Activated CD8-positive, alpha-beta memory T cell treated with anti-CD3 and anti-CD28 coated beads, Interleukin-2, amount 50 U/mL, for 48 hours (primary cell): ENCODE measurements at regions not wholly inside any gene's neighbourhood (a gene's known extent, or its start where the extent isn't known, plus 50 kb on each side); places are given as distances from the start of the nearest gene placed in this dataset.
"Not testable (repeated sequence)": the region's sequence is repeated elsewhere in the genome, so short reads cannot be mapped to it uniquely, and the experiment has no call there.

Source experiments
- DNase-seq: peaks from one replicate; pipeline ENCODE4 v3.0.0-alpha.2; 2020

DNA sequence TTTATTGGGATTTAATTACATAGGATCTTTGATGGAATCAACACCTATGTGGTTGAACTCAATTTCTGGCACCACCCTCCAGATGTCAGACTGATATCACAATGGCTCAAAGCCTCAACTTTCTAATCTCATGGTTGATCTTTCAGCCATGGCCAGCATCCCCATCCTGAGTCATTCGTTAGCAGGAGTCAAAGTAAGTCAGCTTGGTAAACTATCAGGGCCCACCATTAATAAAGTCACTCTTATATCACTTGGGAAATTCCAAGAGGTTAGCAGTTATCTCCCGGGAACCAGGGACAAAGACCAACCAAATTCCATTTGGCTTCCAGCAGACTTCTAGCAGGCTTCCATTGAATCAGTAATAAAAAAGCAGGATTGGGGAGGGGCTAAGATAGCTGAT, 50.7 kb upstream of the TNFSF4 start:
- no peak for DNase-seq

- DNase-seq, result no peak
These were observed 51.5 kb upstream of the TNFSF4 start for GRCh38 chr1:173258479-173259264.

DNA sequence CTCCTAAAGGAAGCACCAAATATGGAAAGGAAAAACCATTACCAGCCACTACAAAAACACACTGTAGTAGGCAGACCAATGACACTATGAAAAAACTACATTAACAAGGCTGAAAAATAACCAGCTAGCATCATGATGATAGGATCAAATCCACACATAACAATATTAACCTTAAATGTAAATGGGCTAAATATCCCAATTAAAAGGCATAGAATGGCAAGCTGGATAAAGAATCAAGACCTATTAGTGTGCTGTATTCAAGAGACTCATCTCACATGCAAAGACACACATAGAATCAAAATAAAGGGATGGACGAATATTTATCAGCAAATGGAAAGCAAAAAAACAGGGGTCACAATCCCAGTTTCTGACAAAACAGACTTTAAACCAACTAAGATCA, 53.2 kb upstream of the TNFSF4 start:
- not testable (repeated sequence) for DNase-seq

DNA sequence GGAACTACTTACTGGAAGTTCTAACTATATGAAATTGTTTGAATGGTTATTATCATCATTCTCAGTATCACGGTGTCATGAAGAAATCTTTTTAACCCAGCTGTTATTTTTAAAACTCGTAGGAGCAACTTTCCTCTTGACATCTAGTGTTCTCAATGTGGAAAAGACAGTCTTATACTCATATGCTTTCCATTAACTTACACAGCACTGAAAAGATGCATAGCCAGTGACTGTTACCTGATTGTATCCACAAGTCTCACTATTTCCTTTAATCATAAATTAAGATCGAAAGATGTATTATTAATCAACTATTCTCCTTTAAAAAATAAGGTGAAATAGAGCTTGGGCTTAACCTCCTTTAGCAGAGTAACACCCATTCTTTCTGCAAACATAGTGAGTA, 59.7 kb upstream of the TNFSF4 start:
- DNase-seq, result no peak

DNA sequence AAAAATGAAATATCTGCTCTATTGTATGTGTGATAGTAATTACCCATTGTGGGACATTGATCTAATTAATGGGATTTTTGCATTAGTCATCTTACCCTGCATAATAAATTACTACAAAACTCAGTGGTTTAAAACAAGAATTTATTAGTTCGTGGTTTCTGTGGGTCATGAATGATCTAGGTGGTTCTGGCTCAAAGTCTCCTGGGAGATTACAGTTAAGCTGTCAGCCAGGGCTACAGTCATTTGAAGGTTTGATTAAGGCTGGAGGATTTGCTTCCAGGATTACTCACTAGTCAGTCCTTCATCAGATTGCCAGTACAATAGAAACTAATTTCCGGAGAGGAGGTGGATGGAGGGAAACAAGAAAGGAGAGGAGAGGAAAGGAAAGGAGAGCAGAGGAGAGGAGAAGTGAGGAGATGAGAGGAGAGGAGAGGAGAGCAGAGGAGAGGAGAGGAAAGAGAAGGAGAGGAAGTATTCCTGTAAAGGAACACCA, 60.4 kb upstream of the TNFSF4 start:
- DNase-seq, result no peak

GRCh38 chr1:173268261-173268660, 61.1 kb upstream of the TNFSF4 start:
- no peak for DNase-seq

DNA sequence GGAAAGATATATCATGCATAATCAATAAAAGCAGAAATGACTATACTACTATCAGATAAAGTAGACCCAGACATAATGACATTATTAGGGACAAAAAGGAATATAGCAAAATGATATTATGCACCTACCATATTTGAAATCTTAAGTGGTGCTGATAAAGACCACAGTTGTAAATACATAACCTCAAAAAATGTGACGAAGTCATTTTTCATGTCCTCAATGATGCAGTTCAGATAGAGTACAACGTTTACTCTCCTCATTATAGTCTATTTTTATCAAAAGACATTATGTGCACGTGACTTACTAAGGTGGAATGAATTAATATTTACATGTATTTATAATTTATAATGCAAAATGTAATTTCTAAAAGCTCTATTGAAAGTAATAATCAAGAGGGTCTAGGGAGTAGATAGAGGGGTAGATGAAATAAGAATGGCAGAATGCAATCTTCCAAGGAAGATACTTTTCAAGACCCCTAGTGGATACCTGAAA, 61.7 kb upstream of the TNFSF4 start:
- DNase-seq, result no peak

- DNase-seq, result no peak
These were observed 62.5 kb upstream of the TNFSF4 start for GRCh38 chr1:173269490-173270230.

DNA sequence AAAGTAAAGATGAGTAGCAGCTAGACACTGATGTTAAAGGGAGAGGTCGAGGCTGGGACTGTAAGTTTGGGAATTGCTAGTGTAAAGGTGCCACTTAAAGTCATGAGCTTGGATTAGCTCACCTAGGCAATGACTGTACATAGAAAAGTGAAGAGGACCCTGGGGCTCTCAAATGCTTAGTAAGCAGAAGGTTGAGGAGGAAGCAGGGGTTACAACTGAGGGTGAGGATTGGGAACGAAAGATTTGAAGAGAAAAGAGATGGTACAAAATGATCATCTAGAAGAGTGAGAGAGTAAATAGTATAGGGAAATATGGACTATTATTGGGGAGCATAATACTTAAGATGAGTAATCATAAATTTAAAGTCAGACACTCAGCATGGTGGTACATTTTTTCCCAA, 63.1 kb upstream of the TNFSF4 start:
- DNase-seq, result no peak

- not testable (repeated sequence) for DNase-seq
These were observed 63.9 kb upstream of the TNFSF4 start for GRCh38 chr1:173271021-173271420.

GRCh38 chr1:173275496-173275895, 68.4 kb upstream of the TNFSF4 start:
- no peak for DNase-seq

GRCh38 chr1:173276922-173277800, 70.0 kb upstream of the TNFSF4 start:
- DNase-seq, result no peak

DNA sequence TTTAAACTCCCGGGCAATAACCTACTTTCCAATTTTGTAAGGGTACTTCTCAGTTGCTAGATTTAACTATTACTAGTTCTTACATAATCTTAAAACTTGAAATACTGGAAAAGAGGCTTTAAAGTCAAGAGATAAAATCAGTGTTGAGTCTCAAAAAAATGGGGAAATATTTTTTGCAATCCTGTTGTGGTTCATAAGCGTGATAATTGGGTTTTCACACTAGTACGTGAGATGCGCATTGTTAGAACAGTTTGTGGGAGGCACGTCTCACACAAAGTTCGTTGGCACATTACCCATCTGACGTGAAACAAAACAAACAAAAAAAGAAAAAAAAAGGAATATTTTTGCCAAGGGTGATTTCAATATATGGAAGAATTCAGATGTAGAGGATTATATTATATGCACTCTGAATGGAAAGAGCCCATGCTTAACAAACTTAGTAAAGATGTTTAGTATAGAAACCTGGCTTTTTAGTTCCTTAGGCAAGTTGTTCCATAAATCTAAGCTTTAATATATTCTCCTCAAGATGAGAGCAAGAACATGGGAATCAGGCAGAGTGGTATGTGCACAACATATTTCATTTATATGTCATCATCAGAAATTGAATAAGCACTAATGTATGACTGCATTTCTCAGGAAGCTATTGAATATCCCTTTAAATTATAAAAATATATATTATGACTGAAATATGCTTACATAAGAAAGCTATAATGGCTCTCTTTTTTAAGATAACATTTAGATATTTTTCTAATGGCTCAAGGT, 73.9 kb upstream of the TNFSF4 start:
- DNase-seq, result no peak

DNA sequence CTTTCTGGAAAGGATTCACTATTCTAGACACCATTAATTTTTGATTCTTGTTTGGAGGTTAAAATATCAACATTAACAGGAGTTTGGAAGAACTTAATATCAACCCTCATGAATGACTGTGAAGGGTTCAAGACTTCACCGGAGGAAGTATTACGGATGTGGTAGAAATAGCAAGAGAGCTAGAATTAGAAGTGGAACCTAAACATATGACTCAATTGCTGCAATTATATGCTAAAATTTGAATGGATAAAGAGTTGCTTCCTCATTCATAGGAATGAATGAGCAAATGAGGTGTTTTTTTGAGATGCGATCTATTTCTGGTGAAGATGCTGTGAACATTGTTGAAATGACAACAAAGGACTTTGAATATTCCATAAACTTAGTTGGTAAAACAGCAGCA, 77.9 kb upstream of the TNFSF4 start:
- DNase-seq, result no peak

DNA sequence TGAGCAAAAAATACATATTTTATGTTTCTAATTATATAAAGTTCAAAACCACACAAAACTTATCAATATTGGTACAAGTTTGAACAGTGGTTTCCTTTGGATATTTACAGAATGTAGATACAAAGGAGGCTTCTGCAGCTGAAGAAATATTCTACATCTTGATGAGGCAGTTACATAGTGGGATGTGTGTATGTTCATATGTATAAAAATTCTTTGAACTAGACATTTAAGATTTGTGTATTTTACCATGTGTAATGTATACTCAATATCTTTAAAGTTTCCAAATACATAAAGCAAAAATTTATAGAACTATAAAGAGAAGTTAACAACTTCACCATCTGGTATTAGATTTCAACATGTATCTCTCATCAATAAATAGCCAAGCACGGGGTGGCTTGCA, 80.7 kb upstream of the TNFSF4 start:
- DNase-seq, result no peak

- no peak for DNase-seq
These were observed 86.6 kb upstream of the TNFSF4 start for GRCh38 chr1:173293756-173294155.

- no peak for DNase-seq
These were observed 87.7 kb upstream of the TNFSF4 start for GRCh38 chr1:173294843-173295242.

DNA sequence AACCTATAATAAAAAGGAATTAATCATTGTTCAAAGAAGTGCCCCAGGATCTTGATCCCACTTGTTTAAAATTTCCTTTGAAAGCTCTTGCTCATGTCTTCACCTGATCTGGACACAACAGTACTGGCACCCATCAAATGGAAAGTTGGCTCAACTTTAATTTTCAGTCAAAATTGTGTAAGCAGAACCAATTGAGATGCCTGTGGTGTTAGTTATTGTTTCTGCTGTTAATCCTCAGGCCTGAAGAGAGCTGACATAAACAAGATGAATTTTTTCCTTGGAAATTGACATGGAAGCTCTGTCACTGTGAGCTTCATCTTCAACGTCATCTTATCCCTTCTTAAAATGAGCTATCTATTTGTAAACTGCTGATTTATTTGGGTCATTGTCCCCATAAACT, 88.3 kb upstream of the TNFSF4 start:
- no peak for DNase-seq

GRCh38 chr1:173295995-173296394, 88.9 kb upstream of the TNFSF4 start:
- no peak for DNase-seq

GRCh38 chr1:173297798-173298391, 90.8 kb upstream of the TNFSF4 start:
- no peak for DNase-seq

- DNase-seq, result no peak
These were observed 93.2 kb upstream of the TNFSF4 start for GRCh38 chr1:173300061-173301044.
